ENCODE measurements at regions not wholly inside any gene's neighbourhood (a gene's known extent, or its start where the extent isn't known, plus 50 kb on each side); places are given as distances from the start of the nearest gene placed in this dataset.

GRCh38 chr20:57918551-57918950 is 208.7 kb upstream of the PMEPA1 start:
- DNase-seq (ENCODE audit: low spot score), result no peak

GRCh38 chr20:57914205-57914604 is 204.4 kb upstream of the PMEPA1 start:
- DNase-seq (ENCODE audit: low spot score), result no peak

GRCh38 chr20:57913156-57913930 is 203.5 kb upstream of the PMEPA1 start:
- no peak for DNase-seq (ENCODE audit: low spot score)

GRCh38 chr20:57912227-57912582 is 202.4 kb upstream of the PMEPA1 start:
- no peak for DNase-seq (ENCODE audit: low spot score)

- no peak for DNase-seq (ENCODE audit: low spot score)
Measured at GRCh38 chr20:57911512-57912226, 201.9 kb upstream of the PMEPA1 start.

GRCh38 chr20:57910716-57911115 is 200.9 kb upstream of the PMEPA1 start:
- no peak for DNase-seq (ENCODE audit: low spot score)

GRCh38 chr20:57909763-57910331 is 200.0 kb upstream of the PMEPA1 start:
- DNase-seq (ENCODE audit: low spot score), result no peak

- DNase-seq (ENCODE audit: low spot score), result no peak
Measured at GRCh38 chr20:57908704-57909630, 199.2 kb upstream of the PMEPA1 start.

GRCh38 chr20:57908226-57908625 is 198.4 kb upstream of the PMEPA1 start:
- DNase-seq (ENCODE audit: low spot score), result no peak

- DNase-seq (ENCODE audit: low spot score), result no peak
Measured at GRCh38 chr20:57907131-57908000, 197.6 kb upstream of the PMEPA1 start.

GRCh38 chr20:57905448-57905847 is 195.6 kb upstream of the PMEPA1 start:
- no peak for DNase-seq (ENCODE audit: low spot score)

- no peak for DNase-seq (ENCODE audit: low spot score)
Measured at GRCh38 chr20:57904314-57905105, 194.7 kb upstream of the PMEPA1 start.

- DNase-seq (ENCODE audit: low spot score), result no peak
Measured at GRCh38 chr20:57902473-57902872, 192.7 kb upstream of the PMEPA1 start.

GRCh38 chr20:57901526-57901925 is 191.7 kb upstream of the PMEPA1 start:
- no peak for DNase-seq (ENCODE audit: low spot score)

GRCh38 chr20:57900226-57900905 is 190.6 kb upstream of the PMEPA1 start:
- DNase-seq (ENCODE audit: low spot score), result no peak

GRCh38 chr20:57899554-57899953 is 189.7 kb upstream of the PMEPA1 start:
- no peak for DNase-seq (ENCODE audit: low spot score)

GRCh38 chr20:57898332-57898731 is 188.5 kb upstream of the PMEPA1 start:
- DNase-seq (ENCODE audit: low spot score), result no peak

- DNase-seq (ENCODE audit: low spot score), result no peak
Measured at GRCh38 chr20:57897891-57898290, 188.1 kb upstream of the PMEPA1 start.

- no peak for DNase-seq (ENCODE audit: low spot score)
Measured at GRCh38 chr20:57897156-57897874, 187.5 kb upstream of the PMEPA1 start.
